ENCODE measurements at regions not wholly inside any gene's neighbourhood (a gene's known extent, or its start where the extent isn't known, plus 50 kb on each side); places are given as distances from the start of the nearest gene placed in this dataset.

- TF ChIP-seq CTCF (IDR thresholded peaks at IDR 0.05) (no peak), POLR2A (IDR thresholded peaks at IDR 0.05) (no peak), EP300 (IDR thresholded peaks at IDR 0.05) (no peak)
Observed at GRCh38 chr12:130049666-130050065, 112.6 kb upstream of the FZD10 start.
